ENCODE measurements at regions not wholly inside any gene's neighbourhood (a gene's known extent, or its start where the extent isn't known, plus 50 kb on each side); places are given as distances from the start of the nearest gene placed in this dataset.
A peak's percentile ranks its signal among the peaks of the same experiment; 100 is the strongest.

DNA sequence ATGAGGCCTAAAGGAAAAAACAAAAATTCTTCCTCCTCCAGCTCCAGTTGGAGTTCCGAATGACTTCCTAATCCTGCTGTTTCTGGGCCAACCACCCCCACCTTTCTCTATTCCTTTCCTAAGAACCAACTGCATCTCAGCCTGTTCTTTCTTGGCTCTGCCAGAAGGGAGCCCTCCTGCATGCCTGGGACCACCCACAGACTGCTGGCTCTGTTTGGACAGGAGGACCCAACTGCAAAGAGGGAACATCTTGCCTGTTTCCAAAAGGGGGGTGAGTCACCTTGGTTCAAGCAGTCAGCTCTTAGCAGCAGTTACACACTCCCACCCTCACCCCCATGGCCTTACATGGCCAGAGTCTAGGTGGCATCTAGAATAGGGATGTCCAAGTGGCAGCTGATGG is 116.0 kb upstream of the PRICKLE2 start:
- peaks cover 46% of the 10 kb centered on the region for H3K4me1 Mint-ChIP-seq
- no peak overlapping the region for H3K4me3 Mint-ChIP-seq
- no peak overlapping the region for H3K9ac ChIP-seq
- H3K27me3 ChIP-seq, result no peaks in the 10 kb centered on the region
- peaks cover 44% of the 10 kb centered on the region for H3K4me1 ChIP-seq
- no peaks in the 10 kb centered on the region for H3K9me3 ChIP-seq (ENCODE audit: low read depth)
- no peak overlapping the region for H3K27ac Mint-ChIP-seq
- H3K4me3 ChIP-seq, result no peak overlapping the region
- peak; percentile 30 for DNase-seq (ENCODE audit: low spot score)
- H2AFZ ChIP-seq (replicated peaks), result no peak overlapping the region
- no peaks in the 10 kb centered on the region for H3K36me3 ChIP-seq
- peaks cover 3% of the 10 kb centered on the region for H3K27me3 Mint-ChIP-seq (ENCODE audit: insufficient read depth, low read depth)
- H4K20me1 ChIP-seq (ENCODE audit: low read depth), result no peaks in the 10 kb centered on the region
- H3K27ac ChIP-seq, result no peak overlapping the region
- H3K36me3 Mint-ChIP-seq, result no peaks in the 10 kb centered on the region
- H3K79me2 ChIP-seq (ENCODE audit: low read depth), result no peaks in the 10 kb centered on the region
- no peak overlapping the region for H3K4me2 ChIP-seq
- H3F3A ChIP-seq (ENCODE audit: low read depth), result no peaks in the 10 kb centered on the region
- peaks cover 4% of the 10 kb centered on the region for H3K9me3 Mint-ChIP-seq
- TF ChIP-seq EZH2 (IDR thresholded peaks at IDR 0.05) (no peak), EZH2phosphoT487 (IDR thresholded peaks at IDR 0.05) (no peak)
- TF ChIP-seq, protein P1, sequence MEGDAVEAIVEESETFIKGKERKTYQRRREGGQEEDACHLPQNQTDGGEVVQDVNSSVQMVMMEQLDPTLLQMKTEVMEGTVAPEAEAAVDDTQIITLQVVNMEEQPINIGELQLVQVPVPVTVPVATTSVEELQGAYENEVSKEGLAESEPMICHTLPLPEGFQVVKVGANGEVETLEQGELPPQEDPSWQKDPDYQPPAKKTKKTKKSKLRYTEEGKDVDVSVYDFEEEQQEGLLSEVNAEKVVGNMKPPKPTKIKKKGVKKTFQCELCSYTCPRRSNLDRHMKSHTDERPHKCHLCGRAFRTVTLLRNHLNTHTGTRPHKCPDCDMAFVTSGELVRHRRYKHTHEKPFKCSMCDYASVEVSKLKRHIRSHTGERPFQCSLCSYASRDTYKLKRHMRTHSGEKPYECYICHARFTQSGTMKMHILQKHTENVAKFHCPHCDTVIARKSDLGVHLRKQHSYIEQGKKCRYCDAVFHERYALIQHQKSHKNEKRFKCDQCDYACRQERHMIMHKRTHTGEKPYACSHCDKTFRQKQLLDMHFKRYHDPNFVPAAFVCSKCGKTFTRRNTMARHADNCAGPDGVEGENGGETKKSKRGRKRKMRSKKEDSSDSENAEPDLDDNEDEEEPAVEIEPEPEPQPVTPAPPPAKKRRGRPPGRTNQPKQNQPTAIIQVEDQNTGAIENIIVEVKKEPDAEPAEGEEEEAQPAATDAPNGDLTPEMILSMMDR (IDR thresholded peaks at IDR 0.05), result no peak

DNA sequence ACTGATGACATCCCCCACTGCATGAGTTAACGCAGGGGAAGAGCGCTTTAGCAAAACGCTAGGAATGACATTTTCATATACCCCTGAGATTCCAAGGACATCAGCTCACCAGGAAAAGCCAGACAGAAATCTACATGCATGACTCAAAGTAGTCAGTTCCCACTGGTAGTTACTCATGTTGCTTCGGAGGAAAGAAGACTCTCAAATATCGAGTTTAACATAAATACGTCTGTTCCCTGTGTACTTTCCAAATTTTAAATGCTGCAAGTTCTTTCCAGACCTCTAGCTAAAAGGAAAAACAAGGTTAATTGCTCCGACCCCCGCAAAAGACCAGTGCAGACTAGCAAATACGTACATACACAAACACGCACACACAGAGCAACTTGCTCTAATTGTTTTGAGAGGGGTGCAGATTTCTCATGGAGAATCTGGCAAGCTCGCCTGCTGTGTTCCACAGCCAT is 115.4 kb upstream of the PRICKLE2 start:
- H3K4me2 ChIP-seq, result no peak overlapping the region
- no peak overlapping the region for H3K4me3 ChIP-seq
- Mint-ChIP-seq H3K4me3 (no peak overlapping the region), H3K27ac (no peak overlapping the region), H3K9me3 (peaks cover 4% of the 10 kb centered on the region), H3K27me3 (ENCODE audit: insufficient read depth, low read depth) (peaks cover 3% of the 10 kb centered on the region), H3K36me3 (no peaks in the 10 kb centered on the region), H3K4me1 (peaks cover 45% of the 10 kb centered on the region)
- H2AFZ ChIP-seq (replicated peaks), result no peak overlapping the region
- no peaks in the 10 kb centered on the region for H3F3A ChIP-seq (ENCODE audit: low read depth)
- TF ChIP-seq, protein P1 (IDR thresholded peaks at IDR 0.05), result no peak
- TF ChIP-seq EZH2phosphoT487 (IDR thresholded peaks at IDR 0.05) (no peak), EZH2 (IDR thresholded peaks at IDR 0.05) (no peak)
- no peaks in the 10 kb centered on the region for H3K79me2 ChIP-seq (ENCODE audit: low read depth)
- no peak overlapping the region for H3K9ac ChIP-seq
- no peaks in the 10 kb centered on the region for H4K20me1 ChIP-seq (ENCODE audit: low read depth)
- no peaks in the 10 kb centered on the region for H3K9me3 ChIP-seq (ENCODE audit: low read depth)
- peaks cover 44% of the 10 kb centered on the region for H3K4me1 ChIP-seq
- H3K27ac ChIP-seq, result no peak overlapping the region
- DNase-seq (ENCODE audit: low spot score), result no peak
- no peaks in the 10 kb centered on the region for H3K27me3 ChIP-seq
- H3K36me3 ChIP-seq, result no peaks in the 10 kb centered on the region

DNA sequence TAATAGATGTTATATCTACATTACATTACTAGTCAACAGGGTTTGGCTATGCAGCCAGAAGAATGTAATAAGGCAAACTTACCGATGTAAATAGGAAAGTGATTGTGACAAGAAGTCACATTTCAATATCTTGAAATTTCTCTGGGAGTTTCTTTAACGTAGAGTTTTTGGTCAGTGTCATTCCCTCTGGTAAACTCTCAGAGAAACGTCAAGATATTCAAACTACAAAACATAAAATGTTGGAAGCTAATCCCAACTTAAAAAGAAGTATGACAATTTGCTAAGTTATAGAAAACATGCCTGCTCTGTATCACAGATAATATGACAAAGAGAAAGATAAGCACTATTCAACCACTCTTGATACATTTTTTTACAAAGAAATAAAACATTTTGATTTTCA is 111.2 kb upstream of the PRICKLE2 start:
- H3K4me2 ChIP-seq, result no peak overlapping the region
- H3K4me1 Mint-ChIP-seq, result peaks cover 12% of the 10 kb centered on the region
- no peak overlapping the region for H3K27ac Mint-ChIP-seq
- no peaks in the 10 kb centered on the region for H3K9me3 ChIP-seq (ENCODE audit: low read depth)
- H2AFZ ChIP-seq (replicated peaks), result no peak overlapping the region
- H3K4me3 Mint-ChIP-seq, result no peak overlapping the region
- no peak overlapping the region for H3K27ac ChIP-seq
- no peaks in the 10 kb centered on the region for H4K20me1 ChIP-seq (ENCODE audit: low read depth)
- TF ChIP-seq, protein P1 (IDR thresholded peaks at IDR 0.05), result no peak
- no peak for TF ChIP-seq EZH2phosphoT487 (IDR thresholded peaks at IDR 0.05)
- H3F3A ChIP-seq (ENCODE audit: low read depth), result no peaks in the 10 kb centered on the region
- peaks cover 12% of the 10 kb centered on the region for H3K4me1 ChIP-seq
- peaks cover 3% of the 10 kb centered on the region for H3K27me3 Mint-ChIP-seq (ENCODE audit: insufficient read depth, low read depth)
- H3K9me3 Mint-ChIP-seq, result peaks cover 4% of the 10 kb centered on the region
- H3K36me3 Mint-ChIP-seq, result no peaks in the 10 kb centered on the region
- DNase-seq (ENCODE audit: low spot score), result no peak
- no peak overlapping the region for H3K9ac ChIP-seq
- no peaks in the 10 kb centered on the region for H3K79me2 ChIP-seq (ENCODE audit: low read depth)
- no peaks in the 10 kb centered on the region for H3K36me3 ChIP-seq
- no peak overlapping the region for H3K4me3 ChIP-seq
- no peaks in the 10 kb centered on the region for H3K27me3 ChIP-seq
